GM23338 (cell line): ENCODE measurements at regions not wholly inside any gene's neighbourhood (a gene's known extent, or its start where the extent isn't known, plus 50 kb on each side); places are given as distances from the start of the nearest gene placed in this dataset.
"Not testable (repeated sequence)": the region's sequence is repeated elsewhere in the genome, so short reads cannot be mapped to it uniquely, and the experiment has no call there.

ENCODE experiments used
- ATAC-seq: fragments of 200-7000 bp; cut with Tn5 transposase; 3 replicates; pipeline ENCODE4 v1.9.1; 2020
- DNase-seq: peaks from one replicate; pipeline ENCODE4 v3.0.0-alpha.2; 2015; ENCODE audit warnings: low spot score
- H2AFZ ChIP-seq: fragments of 200-600 bp; sonication (generic); 2 replicates; pipeline ENCODE4 v1.8.0; 2016; ENCODE audit warnings: antibody characterized with exemption, mild to moderate bottlenecking, moderate library complexity
- H3F3A ChIP-seq: fragments of 200-600 bp; sonication (generic); replicated peaks from 2 replicates; pipeline ENCODE4 v1.8.0; 2017; ENCODE audit warnings: antibody characterized with exemption, mixed run types, low read depth
- H3K27ac ChIP-seq: fragments of 200-600 bp; sonication (generic); 2 replicates; pipeline ENCODE4 v1.6.1; 2016; ENCODE audit warnings: low read depth
- H3K27me3 ChIP-seq: fragments of 200-600 bp; sonication (generic); 2 replicates; pipeline ENCODE4 v1.8.0; 2016; ENCODE audit warnings: mild to moderate bottlenecking, mixed run types, moderate library complexity; ENCODE audit not compliant: insufficient read depth
- H3K36me3 ChIP-seq: fragments of 200-600 bp; sonication (generic); 2 replicates; pipeline ENCODE4 v1.8.0; 2016; ENCODE audit warnings: mild to moderate bottlenecking; ENCODE audit not compliant: insufficient read depth
- H3K4me1 ChIP-seq: fragments of 200-600 bp; sonication (generic); 2 replicates; pipeline ENCODE4 v1.8.0; 2016; ENCODE audit warnings: mild to moderate bottlenecking, moderate library complexity; ENCODE audit not compliant: insufficient read depth
- H3K4me2 ChIP-seq: fragments of 200-600 bp; sonication (generic); 2 replicates; pipeline ENCODE4 v1.7.1; 2017; ENCODE audit warnings: mixed run types
- H3K4me3 ChIP-seq: fragments of 200-600 bp; sonication (generic); 2 replicates; pipeline ENCODE4 v1.6.1; 2016; ENCODE audit warnings: mixed run types
- H3K79me2 ChIP-seq: fragments of 200-600 bp; sonication (generic); replicated peaks from 2 replicates; pipeline ENCODE4 v1.8.0; 2017; ENCODE audit warnings: mild to moderate bottlenecking; ENCODE audit not compliant: insufficient read depth
- H3K9me2 ChIP-seq: fragments of 200-600 bp; sonication (generic); 2 replicates; pipeline ENCODE4 v1.8.0; 2017; ENCODE audit not compliant: insufficient read depth
- H4K20me1 ChIP-seq: fragments of 200-600 bp; sonication (generic); replicated peaks from 2 replicates; pipeline ENCODE4 v1.8.0; 2017; ENCODE audit warnings: mild to moderate bottlenecking; ENCODE audit not compliant: insufficient read depth
- H3K27ac Mint-ChIP-seq: 2 replicates; pipeline ENCODE4 v1.8.0; 2020; ENCODE audit warnings: inconsistent platforms, mild to moderate bottlenecking, moderate library complexity, mixed read lengths
- H3K27me3 Mint-ChIP-seq: 3 replicates; pipeline ENCODE4 v1.8.0; 2022; ENCODE audit warnings: low read depth, mild to moderate bottlenecking, moderate library complexity, mixed read lengths, inconsistent platforms; ENCODE audit not compliant: insufficient read depth, poor library complexity
- H3K36me3 Mint-ChIP-seq: 3 replicates; pipeline ENCODE4 v1.8.0; 2021; ENCODE audit warnings: low read depth, mild to moderate bottlenecking, inconsistent platforms, moderate library complexity, mixed read lengths
- H3K4me1 Mint-ChIP-seq: 3 replicates; pipeline ENCODE4 v1.8.0; 2020; ENCODE audit warnings: mild to moderate bottlenecking, inconsistent platforms, mixed read lengths
- H3K4me3 Mint-ChIP-seq: 3 replicates; pipeline ENCODE4 v1.8.0; 2021; ENCODE audit warnings: moderate library complexity, mild to moderate bottlenecking, inconsistent platforms, mixed read lengths
- H3K9me3 Mint-ChIP-seq: 3 replicates; pipeline ENCODE4 v1.8.0; 2020; ENCODE audit warnings: moderate library complexity, mild to moderate bottlenecking, inconsistent platforms, mixed read lengths
- CREB1 ChIP-seq: fragments of 250-450 bp; sonication (Bioruptor Pico); IDR thresholded peaks from 2 replicates; pipeline ENCODE4 v1.5.0; 2020; ENCODE audit warnings: low read depth, mild to moderate bottlenecking, moderate library complexity
- CTCF ChIP-seq, 2 experiments: fragments of 200-600 bp in 1 of 2; sonication (generic) in 1 of 2; conservative IDR thresholded peaks; 2 replicates each; pipeline versions ENCODE4 v1.5.1 to v1.6.1; 2016 to 2017; ENCODE audit warnings: antibody characterized with exemption in 2 of 2, low read depth in 2 of 2, mild to moderate bottlenecking in 2 of 2, moderate library complexity in 1 of 2
- ETS1 ChIP-seq: IDR thresholded peaks from 2 replicates; pipeline ENCODE4 v1.6.1; 2016; ENCODE audit warnings: antibody characterized with exemption
- NANOG ChIP-seq: IDR thresholded peaks from 2 replicates; pipeline ENCODE4 v1.6.1; 2016; ENCODE audit warnings: antibody characterized with exemption, borderline replicate concordance
- STAT1 ChIP-seq: IDR thresholded peaks from one replicate; pipeline ENCODE4 v1.6.1; 2016; ENCODE audit warnings: antibody characterized with exemption; ENCODE audit not compliant: unreplicated experiment
- ZNF331 ChIP-seq: fragments of 250-450 bp; sonication (Bioruptor Pico); IDR thresholded peaks from 2 replicates; pipeline ENCODE4 v1.5.0; 2020; ENCODE audit warnings: low read depth, mild to moderate bottlenecking, moderate library complexity

DNA sequence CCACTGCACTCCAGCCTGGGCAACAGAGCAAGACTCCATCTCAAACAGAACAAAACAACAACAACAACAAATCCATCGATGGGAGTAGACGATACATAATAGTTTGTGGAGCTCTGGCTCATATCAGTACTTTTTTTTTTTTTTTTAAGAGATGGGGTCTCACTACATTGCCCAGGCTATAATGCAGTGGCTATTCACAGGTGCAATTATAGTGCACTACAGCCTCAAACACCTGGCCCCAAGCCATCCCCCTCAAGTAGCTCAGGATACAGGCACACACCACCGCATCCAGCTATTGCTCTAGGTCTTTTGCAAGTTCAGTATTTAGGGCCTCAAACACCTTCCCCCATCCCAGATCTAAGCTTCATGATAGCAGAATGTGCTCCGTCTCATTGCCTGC, 110.6 kb downstream of the KATNIP start (continued):
- TF ChIP-seq ETS1 = no peak

DNA sequence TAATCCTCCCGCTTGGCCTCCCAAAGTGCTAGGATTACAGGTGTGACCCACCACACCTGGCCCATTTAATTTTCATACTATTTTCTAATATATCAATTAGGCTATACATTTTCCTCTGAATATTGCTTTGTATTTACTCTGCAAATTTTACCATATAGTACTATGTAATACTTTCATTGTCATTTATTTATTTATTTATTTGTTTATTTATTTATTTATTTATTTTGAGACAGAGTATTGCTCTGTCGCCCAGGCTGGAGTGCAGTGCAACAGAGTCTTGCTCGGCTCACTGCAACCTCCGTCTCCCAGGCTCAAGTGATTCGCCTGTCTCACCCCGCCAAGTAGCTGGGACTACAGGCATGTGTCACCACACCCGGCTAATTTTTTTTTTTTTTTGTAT, 113.3 kb downstream of the KATNIP start:
- not testable (repeated sequence) for H4K20me1 ChIP-seq, H3F3A ChIP-seq, H3K79me2 ChIP-seq, H2AFZ ChIP-seq, H3K4me2 ChIP-seq, H3K27ac Mint-ChIP-seq, H3K4me3 ChIP-seq, H3K36me3 ChIP-seq, H3K9me2 ChIP-seq, H3K36me3 Mint-ChIP-seq, H3K27me3 Mint-ChIP-seq, DNase-seq, H3K27ac ChIP-seq, H3K4me1 Mint-ChIP-seq, H3K4me1 ChIP-seq, H3K27me3 ChIP-seq, ATAC-seq, H3K9me3 Mint-ChIP-seq, H3K4me3 Mint-ChIP-seq

DNA sequence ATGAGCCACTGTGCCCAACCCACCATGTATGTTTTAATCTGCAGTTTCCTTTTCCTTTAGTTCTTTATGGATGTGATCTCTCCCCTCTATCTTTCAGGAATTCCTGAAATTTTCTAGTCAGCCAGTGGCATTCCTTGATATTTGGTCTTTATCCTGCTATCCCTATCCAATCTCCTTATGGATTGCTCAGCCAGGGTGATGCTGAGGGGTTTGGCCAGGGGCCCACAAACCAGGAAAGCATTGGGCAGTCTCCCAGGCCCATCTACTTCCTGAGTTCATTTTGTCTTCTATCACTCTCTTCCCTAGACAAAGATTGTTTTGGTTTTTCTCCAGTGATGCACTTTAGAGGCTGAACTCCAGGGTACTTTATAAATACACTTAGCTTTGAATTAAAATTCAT, 115.9 kb downstream of the KATNIP start:
- H3K9me3 Mint-ChIP-seq = no peaks in the 10 kb centered on the region
- no peak overlapping the region for H3K27ac Mint-ChIP-seq
- no peak for ATAC-seq

More for the DNA sequence above, 115.9 kb downstream of the KATNIP start:
- no peak overlapping the region for H3K4me2 ChIP-seq
- no peaks in the 10 kb centered on the region for H3K36me3 ChIP-seq
- Mint-ChIP-seq H3K4me1 (peaks cover 2% of the 10 kb centered on the region; the same call in 1 of the 3 replicates), H3K36me3 (no peaks in the 10 kb centered on the region), H3K27me3 (peaks cover 4% of the 10 kb centered on the region), H3K4me3 (no peak overlapping the region)
- no peak for TF ChIP-seq STAT1
- TF ChIP-seq CREB1 = no peak
- no peak for TF ChIP-seq ZNF331 (CRISPR knock-in tag)
- no peak for TF ChIP-seq CTCF (conservative IDR thresholded peaks at IDR 0.05; ENCODE audit: low read depth in 2 of 2)
- no peak for TF ChIP-seq NANOG
- H3K4me3 ChIP-seq = no peak overlapping the region
- H3K9me2 ChIP-seq = no peaks in the 10 kb centered on the region
- no peaks in the 10 kb centered on the region for H3F3A ChIP-seq
- H4K20me1 ChIP-seq = no peaks in the 10 kb centered on the region
- no peaks in the 10 kb centered on the region for H3K27me3 ChIP-seq
- H3K79me2 ChIP-seq = no peaks in the 10 kb centered on the region
- H2AFZ ChIP-seq = no peak overlapping the region
- peak; percentile 19 for DNase-seq
- no peaks in the 10 kb centered on the region for H3K4me1 ChIP-seq
- H3K27ac ChIP-seq = no peak overlapping the region
